GM18526 (cell line): ENCODE measurements at regions not wholly inside any gene's neighbourhood (a gene's known extent, or its start where the extent isn't known, plus 50 kb on each side); places are given as distances from the start of the nearest gene placed in this dataset.

Source experiments
- POLR2A ChIP-seq: IDR thresholded peaks from 3 replicates; pipeline ENCODE4 v1.6.1; 2011; ENCODE audit not compliant: insufficient read length; ENCODE audit errors: extremely low read depth

DNA sequence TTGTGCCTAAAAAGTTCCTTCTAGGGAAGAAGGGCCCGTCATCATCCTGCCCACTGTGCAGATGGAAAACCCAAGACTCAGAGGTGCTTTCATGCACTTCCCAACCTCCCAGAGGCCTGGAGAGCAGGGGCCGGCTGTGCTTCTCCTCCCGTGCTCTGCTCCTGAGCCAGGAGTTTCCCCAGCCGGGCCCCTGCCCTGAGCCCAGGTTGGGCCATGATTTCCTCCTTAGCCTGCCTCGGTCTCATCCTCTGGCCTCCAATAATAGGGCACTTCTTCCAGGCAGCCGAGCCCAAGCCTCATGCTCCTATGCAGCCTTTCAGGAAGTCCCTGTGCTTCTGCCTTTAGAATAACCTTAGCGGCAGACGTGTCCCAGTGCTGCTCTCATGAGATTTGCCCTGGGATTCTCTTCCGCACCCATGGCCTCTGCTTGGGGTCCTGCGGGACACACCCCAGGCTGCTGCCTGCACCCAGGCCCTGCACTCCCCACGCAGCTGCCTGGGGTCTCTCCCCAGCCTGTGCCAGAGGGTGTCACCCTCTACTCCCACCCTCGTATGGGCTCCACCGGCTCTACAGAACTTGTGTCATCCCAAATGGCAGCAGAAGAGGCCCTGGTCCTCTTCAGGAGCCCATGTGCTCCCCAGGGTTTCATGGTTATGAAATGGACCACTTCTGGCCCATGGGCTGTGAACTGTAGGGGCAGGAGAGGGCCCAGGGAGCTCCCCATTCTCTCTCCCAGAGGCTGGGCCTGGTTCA, 359.3 kb downstream of the ADGRD1 start:
- no peak for TF ChIP-seq POLR2A

DNA sequence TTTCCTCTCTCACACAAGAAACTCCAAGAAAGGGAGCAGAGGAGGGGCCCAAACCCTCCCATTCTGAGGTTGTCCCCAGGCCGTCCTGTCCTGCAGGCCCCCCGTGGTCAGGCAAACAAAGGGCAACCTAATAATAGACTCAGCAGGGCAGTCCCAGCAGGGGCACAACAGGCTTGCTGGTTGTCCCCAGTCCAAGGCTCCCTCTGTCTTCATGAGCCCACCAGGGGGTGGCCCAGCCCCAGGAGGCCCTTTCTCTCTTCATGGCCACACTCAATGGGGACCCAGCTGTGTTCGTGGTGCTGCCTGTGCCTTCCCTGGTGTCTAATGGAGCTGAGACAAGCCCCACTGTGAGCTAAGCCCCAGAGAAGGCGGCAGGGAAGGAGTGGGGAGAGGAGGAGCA, 359.9 kb downstream of the ADGRD1 start:
- no peak for TF ChIP-seq POLR2A

DNA sequence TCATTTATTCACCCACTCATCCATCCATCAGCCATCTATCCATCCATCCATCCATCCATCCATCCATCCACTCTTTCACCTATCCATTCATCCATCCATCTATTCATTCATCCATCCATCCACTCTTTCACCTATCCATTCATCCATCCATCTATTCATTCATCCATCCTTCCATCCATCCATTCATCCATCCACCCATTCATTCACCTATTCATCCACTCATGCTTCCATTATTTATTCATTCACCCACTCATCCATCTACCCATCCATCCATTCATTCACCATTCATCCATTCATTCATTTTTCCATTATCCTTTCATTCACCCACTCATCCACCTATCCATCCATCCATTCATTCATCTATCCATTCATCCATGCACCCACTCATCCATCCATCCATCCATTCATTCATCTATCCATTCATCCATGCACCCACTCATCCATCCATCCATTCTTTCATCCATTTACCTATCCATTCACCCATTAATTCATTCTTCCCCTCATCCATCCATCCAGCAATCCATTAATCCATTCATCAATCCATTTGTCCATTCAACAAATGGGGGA, 360.9 kb downstream of the ADGRD1 start:
- TF ChIP-seq POLR2A: no peak

DNA sequence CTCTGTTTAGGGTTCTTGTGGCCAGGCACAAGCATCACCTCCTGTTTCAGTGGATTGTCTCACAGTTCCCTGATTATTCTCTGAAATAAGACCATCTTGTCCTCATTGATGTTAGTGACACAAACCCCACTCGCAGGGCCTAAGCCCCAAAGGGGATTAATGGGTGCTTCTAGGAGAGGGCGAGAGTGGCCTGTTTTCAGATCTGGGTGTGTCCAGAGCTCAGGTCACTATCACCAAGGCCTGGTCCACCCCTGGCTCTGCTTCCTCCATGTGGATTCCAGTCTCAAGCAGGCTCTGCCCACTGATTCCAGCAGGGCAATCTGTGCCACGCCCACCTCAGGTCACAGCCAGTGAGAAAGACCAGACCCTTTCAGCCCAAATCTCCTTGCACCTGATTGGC, 361.9 kb downstream of the ADGRD1 start:
- no peak for TF ChIP-seq POLR2A

DNA sequence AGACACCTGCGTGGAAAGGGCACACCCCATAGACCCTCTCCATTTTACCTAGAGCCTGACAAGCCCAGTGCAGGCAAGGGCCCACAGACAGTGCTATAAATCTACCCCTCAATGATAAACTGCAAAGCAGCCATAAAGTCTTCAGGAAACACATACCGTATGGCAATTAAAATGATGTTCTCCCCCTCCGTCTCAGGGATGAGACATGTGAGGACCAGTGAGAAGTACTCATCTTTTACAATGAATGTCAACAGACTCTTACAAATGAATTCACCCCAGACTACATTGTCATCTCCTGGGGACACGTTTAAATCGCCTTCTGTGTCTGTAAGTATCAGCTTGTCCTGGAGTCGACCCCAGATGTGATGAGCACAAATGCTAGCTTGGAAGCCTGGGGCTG, 362.7 kb downstream of the ADGRD1 start:
- TF ChIP-seq POLR2A: no peak

DNA sequence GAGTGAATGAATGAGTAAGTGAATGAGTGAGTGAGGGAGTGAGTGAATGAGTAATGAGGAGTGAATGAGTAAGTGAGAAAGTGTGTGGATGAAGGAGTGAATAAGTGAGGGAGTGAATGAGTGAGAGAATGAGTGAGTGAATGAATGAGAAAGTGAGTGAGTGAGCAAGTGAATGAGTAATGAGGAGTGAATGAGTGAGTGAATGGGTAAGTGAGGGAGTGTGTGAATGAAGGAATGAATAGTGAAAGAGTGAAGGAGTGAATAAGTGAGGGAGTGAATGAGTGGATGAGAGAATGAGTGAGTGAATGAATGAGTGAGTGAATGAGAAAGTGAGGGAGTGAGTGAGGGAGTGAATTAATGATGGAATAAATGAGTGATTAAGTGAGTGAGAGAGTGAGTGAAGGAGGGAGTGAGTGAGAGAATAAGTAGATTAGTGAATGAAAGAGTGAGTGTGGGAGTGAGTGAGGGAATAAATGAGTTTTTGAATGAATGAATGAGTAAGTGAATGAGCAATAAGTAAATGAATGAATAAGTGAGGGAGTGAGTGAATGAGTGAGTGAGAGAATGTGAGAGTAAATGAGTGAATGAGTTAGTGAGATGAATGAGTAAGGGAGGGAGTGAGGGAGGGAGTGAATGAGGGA, 364.5 kb downstream of the ADGRD1 start:
- TF ChIP-seq POLR2A: no peak

DNA sequence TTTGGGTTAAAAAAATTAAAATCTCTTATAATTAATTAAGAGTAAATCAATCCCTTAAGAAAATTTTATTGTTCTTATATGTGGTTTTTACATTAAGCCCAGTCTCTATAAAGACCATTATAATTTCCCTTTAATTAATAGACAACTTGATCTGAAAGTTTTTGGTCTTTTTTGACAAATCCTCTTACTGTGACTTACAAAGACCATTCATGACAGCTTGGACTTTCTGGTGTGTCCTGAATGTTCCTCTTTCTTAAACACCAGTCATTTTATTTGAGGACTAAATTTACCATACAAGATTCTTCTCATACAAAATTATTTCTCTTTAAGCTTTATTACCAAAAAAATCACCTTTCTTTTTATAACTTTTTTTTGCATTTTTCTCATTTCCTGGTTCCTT, 368.3 kb downstream of the ADGRD1 start:
- no peak for TF ChIP-seq POLR2A

DNA sequence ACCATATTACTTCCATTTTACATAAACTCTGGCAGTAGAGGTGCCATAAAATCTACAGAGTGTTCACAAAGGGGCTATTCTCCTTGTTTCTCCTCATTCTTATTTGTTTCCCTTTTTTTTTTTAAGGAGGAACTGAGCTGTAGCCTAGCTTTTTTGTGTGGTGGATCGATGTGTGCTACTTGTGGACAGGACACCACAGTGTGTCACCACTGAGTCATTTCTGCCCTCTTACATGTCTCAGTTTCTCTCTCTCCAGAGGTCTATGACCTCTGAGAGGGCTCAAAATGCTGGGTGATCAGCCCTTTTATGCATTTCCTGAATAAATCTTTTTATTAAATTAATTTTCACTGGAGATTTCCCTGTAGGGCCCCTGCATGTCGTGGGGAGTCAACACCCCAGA, 370.2 kb downstream of the ADGRD1 start:
- no peak for TF ChIP-seq POLR2A

DNA sequence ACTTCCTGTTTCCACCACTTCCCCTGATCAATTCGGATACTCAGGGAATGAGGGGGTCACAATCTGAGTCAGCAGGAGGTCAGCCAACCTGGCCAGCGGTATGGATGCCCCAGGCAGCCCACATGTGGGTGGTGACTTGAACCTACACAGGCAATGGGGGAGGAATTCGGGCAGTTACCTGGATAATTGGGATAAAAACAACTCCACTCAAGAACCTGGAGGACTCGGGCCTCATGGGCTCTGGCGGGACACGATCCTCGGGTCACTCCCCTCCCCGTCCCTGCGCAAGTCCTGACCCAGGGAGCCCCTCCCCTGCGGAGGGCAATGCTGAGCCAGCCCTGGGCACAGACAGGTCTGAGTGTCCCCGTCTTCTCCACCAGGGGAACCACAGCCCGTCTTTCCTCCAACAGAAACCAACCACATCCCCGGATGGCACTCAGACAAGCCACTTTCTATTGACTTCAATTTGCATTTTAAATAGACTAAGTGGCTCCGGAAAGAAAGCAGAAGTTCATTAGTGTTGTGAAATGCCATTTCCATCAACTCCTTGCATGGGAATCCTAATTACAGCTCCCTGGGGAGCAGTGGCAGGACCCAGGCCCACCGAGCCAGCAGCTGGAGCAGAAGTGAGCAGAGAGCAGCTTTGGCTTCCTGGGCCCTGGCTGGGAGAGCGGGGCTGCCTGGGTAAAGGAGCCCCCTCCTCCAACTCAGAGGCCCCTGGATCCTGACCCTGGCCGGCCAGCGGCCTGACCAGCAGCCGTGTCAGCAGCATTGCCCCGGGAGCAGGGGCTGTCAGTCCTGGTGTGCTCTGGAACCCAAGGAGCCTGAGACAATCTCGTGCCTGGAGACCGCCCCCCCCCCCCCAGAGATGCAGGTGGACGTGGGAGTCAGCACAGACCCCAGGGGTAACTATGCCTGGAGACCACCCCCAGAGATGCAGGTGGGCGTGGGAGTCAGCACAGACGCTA, 374.1 kb downstream of the ADGRD1 start:
- TF ChIP-seq POLR2A: no peak

DNA sequence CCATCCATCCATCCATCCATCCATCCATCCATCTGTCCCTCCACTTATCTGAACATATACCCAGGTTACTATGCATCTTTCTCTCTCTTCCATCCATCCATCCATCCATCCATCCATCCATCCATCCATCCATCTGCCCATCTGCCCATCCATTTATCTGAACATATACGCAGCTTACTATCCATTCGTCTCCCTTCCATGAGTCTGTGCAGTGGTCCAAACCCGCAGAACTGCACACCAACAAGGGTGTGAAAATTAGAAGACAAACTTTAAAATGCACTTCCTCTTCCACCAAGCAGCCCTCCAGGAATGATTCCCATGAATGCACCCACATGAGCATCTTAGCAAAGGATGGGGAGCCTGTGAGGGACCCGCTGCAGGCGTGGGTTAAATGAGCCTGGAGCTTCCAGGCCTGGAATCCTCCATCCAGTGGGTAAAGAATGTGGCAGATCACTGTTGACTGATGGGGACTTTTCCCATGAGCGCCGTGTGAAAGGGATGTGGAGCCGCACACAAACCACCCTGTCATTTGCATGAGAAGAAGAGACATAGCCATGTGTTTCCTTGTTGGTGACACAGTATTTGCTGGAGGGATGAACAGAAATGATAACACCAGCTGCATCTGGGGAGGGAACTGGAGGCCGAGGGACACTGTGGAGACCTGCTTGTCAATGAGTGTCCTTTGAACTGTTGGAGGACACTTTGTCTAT, 376.6 kb downstream of the ADGRD1 start:
- TF ChIP-seq POLR2A: no peak

DNA sequence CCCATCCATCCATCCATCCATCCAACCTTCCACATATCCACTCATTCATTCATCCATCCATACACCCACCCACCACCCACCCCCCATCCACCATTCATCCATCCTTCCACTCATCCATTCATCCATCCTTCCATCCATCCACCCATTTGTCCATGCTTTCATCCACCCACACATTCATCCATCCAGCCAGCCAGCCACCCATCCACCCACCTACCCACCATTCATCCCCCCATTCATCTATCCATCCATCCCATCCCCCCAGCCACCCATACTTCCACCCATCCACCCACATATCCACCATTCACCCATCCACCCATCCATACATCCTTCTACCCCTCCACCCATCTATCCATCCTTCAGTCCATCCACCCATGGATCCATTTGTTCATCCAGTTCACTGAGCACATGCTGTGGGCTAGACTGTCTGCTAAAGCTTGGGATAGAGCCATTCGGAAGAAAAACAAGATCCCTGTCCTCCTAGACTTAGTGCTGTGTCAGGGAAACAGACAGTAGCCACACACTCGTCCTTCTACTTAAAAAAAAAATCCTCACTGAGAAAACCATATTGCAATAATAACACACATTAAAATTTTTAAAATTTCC, 377.5 kb downstream of the ADGRD1 start:
- TF ChIP-seq POLR2A: no peak

DNA sequence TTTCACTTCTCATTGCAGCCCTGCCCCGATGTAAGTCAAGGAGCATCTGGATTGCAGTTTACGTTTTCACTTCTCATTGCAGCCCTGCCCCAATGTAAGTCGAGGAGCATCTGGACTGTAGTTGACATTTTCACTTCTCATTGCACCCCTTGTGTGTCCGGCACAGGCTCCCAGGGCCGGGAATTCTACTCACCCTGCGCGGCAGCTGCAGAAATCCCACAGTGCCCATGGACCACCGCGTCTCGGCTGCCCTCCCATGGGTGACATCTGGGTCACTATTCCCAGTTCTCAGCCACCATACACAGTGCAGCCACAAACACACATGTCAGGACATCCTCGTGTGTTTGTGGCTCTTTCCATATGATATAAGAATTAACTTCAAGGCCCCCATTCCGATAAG, 378.5 kb downstream of the ADGRD1 start:
- no peak for TF ChIP-seq POLR2A

DNA sequence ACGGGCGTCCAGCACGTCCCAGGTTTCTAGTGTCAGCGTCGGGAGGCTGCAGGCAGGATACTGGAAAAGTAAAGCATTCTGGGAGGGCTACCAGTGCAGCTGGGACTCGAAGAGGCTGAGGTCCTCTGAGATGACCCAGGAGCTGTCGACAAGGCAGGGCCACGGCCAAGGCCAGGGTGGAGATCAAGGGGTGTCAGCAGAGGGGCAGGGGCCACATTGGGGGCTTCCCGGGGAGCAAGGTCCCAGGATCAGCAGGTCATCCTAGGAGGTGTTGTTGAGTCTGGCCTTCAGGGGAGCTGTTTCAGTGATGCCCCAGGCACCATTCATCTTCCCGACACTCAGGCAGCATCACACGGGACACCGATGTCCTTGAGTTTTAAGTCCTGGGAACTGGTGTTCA, 377.8 kb upstream of the SFSWAP start:
- no peak for TF ChIP-seq POLR2A

DNA sequence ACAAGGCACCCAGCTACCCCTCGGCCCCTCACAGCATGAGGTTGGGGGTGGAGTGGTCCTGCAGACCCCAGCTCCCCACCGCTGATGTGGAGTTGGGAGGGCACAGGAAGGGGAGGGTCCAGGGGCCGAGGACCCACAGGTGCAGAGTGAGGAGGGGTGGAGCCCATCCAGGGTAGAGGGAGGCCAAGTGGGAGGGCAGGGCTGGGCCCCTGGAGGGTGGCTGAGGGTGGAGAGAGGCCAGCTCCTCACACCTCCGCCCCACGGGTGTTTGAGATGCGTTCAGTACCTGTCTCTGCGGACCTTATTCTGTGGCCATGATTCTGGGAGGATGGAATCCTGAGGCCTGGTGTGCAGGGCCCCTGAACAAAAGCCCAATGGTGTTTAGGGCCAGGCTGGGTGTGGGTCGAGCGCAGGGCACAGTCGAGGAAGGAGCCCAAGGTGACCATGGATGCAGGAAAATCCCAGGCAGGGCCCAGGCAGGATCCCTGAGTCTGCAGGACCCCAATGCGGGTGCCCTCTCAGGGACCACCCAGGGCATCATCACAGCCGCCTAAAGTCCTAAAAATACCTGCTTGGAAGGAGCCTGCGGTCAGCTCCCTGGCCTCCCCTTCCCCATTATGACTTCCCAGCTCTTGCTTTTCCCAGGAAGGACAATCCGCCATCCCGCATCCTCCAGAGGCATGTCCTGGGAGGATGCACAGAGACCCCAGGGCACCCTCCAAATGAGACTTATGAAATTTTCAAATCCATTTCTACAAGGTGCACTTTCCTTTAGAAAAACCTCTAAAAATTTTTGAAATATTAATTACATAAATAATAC, 377.1 kb upstream of the SFSWAP start:
- no peak for TF ChIP-seq POLR2A

DNA sequence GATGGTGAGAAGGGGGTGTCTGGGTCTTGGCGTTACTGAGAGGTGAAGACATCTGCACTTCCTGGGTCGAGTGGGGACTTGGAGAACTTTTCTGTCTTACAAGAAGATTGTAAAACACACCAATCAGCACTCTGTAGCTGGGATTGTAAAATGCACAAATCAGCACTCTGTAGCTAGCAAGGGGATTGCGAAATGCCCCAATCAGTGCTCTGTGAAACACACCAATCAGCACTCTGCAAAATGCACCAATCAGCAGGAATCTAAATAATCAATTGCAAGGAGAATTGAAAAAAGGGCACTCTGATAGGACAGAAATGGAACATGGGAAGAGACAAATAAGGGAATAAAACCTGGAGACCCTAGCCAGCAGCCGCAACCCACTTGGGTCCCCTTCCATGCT, 376.1 kb upstream of the SFSWAP start:
- TF ChIP-seq POLR2A: no peak
